Bronchial epithelial cell (primary cell): ENCODE measurements at regions not wholly inside any gene's neighbourhood (a gene's known extent, or its start where the extent isn't known, plus 50 kb on each side); places are given as distances from the start of the nearest gene placed in this dataset.

Experiments used
- DNase-seq: peaks from one replicate; pipeline ENCODE4 v3.0.0-alpha.2; 2010; ENCODE audit warnings: low read depth
- FAIRE-seq: peaks from 2 replicates; lab custom pipeline; 2011; peaks lifted over from hg19 to GRCh38; lab: Jason Lieb, UNC
- H3K27me3 ChIP-seq: 2 replicates; pipeline ENCODE4 v1.5.1; 2011; ENCODE audit warnings: low read length; ENCODE audit not compliant: control insufficient read depth, insufficient read depth
- H3K36me3 ChIP-seq: 2 replicates; pipeline ENCODE4 v1.5.1; 2011; ENCODE audit warnings: low read length; ENCODE audit not compliant: control insufficient read depth, insufficient read depth
- H3K4me3 ChIP-seq: 2 replicates; pipeline ENCODE4 v1.5.1; 2011; ENCODE audit warnings: mild to moderate bottlenecking, low read depth, low read length, control low read depth
- CTCF ChIP-seq: IDR thresholded peaks from 2 replicates; pipeline ENCODE4 v1.5.1; 2011; ENCODE audit warnings: mild to moderate bottlenecking, moderate library complexity, low read length, control low read depth, inconsistent platforms; ENCODE audit not compliant: insufficient read depth, severe bottlenecking

DNA sequence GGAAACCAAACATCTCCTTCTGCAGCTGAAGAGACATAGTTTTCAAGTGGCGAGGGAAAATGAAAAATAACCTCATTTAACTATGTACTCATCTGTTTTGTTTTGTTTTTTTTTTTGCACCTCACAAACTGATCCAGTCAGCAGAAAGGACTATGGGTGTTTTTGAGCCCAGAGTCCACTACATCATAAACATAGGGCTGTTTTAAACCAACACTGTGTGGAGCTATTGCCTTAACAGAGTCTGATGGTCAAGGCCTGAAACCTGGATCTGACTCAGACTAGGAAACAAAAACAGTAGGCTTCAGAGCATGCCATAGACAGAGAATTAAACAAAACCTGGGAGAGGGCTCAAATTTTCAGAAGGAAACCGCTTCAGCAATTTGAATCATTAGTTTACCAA, 99.3 kb upstream of the FSHB start:
- no peaks in the 10 kb centered on the region for H3K27me3 ChIP-seq
- no peak overlapping the region for H3K4me3 ChIP-seq
- TF ChIP-seq CTCF: peak; percentile 14
- FAIRE-seq (no peak), DNase-seq (peak; percentile 19)
- no peaks in the 10 kb centered on the region for H3K36me3 ChIP-seq

- no peak for DNase-seq
- TF ChIP-seq CTCF: no peak
- no peak for FAIRE-seq
- no peaks in the 10 kb centered on the region for H3K27me3 ChIP-seq
- no peak overlapping the region for H3K4me3 ChIP-seq
- H3K36me3 ChIP-seq: no peaks in the 10 kb centered on the region
Observed at GRCh38 chr11:30133281-30133680, 97.5 kb upstream of the FSHB start.

DNA sequence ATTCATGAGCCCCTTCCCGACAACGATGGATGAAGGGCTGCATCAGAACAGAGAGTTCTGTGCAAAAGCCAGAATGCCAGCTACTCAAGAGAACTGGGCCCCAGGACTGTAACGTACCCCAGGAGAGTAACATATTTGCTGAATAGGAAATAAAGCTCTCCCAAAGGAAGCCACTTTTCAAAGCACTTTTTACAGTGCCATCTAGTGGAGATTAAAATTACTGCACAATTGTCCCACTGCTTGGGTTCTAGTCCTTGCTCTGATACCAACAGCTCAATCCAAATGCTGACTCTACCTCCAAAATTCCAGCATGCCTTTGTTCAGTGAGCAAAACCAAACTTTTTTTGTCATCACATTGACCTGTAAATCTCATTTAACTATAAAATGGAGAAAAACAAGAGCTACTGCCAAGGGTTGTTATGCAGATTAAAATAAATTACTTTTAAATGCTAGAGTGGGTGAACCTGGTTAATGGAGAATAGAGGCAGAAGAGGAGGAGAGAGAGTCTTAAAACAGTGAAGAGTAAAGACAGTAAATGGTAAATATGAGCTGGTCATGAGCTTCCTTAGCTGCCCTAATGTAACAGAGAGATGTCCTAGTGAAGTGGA, 87.6 kb upstream of the FSHB start:
- DNase-seq: peak; percentile 47
- no peak for FAIRE-seq
- Histone ChIP-seq H3K27me3 (no peaks in the 10 kb centered on the region), H3K36me3 (no peaks in the 10 kb centered on the region), H3K4me3 (no peak overlapping the region)
- TF ChIP-seq CTCF: peak; percentile 75

DNA sequence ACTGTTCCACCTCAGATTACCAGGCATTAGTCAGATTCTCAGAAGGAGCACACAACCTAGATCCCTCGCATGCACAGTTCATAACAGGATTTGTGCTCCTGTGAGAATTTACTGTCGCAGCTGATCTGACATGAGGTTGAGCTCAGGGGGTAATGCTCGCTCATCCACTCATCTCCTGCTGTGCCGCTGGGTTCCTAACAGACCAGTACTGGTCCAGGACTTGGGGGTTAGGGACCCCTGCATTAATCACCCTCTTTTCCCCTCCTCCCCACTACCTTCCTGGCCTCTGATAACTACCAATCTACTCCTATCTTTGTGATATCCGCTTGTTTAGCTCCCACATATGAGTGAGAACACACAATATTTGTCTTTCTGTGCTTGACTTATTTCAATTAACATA, 83.5 kb upstream of the FSHB start:
- Histone ChIP-seq H3K4me3 (no peak overlapping the region), H3K27me3 (no peaks in the 10 kb centered on the region), H3K36me3 (no peaks in the 10 kb centered on the region)
- DNase-seq (no peak), FAIRE-seq (no peak)
- TF ChIP-seq CTCF: no peak

- no peak for FAIRE-seq
- DNase-seq: no peak
- Histone ChIP-seq H3K27me3 (no peaks in the 10 kb centered on the region), H3K4me3 (no peak overlapping the region), H3K36me3 (no peaks in the 10 kb centered on the region)
- no peak for TF ChIP-seq CTCF
Observed at GRCh38 chr11:30149998-30150397, 80.8 kb upstream of the FSHB start.

GRCh38 chr11:30150425-30150824, 80.4 kb upstream of the FSHB start:
- Histone ChIP-seq H3K27me3 (no peaks in the 10 kb centered on the region), H3K4me3 (no peak overlapping the region), H3K36me3 (no peaks in the 10 kb centered on the region)
- TF ChIP-seq CTCF: no peak
- FAIRE-seq: no peak
- DNase-seq: peak; percentile 26
